GM18858 (cell line): ENCODE measurements at regions not wholly inside any gene's neighbourhood (a gene's known extent, or its start where the extent isn't known, plus 50 kb on each side); places are given as distances from the start of the nearest gene placed in this dataset.

Source experiments
- ATAC-seq: cut with Tn5 transposase; IDR thresholded peaks from one replicate; pipeline ENCODE4 v1.9.1; 2021; ENCODE audit not compliant: unreplicated experiment

GRCh38 chr5:38716516-38716915 lies 129.3 kb upstream of the OSMR start:
- no peak for ATAC-seq

GRCh38 chr5:38718771-38719391 lies 126.9 kb upstream of the OSMR start:
- ATAC-seq = no peak

GRCh38 chr5:38719403-38719802 lies 126.4 kb upstream of the OSMR start:
- ATAC-seq = no peak

- no peak for ATAC-seq
Measured at GRCh38 chr5:38719916-38720315, 125.9 kb upstream of the OSMR start.

- no peak for ATAC-seq
Measured at GRCh38 chr5:38720554-38721361, 125.1 kb upstream of the OSMR start.

- ATAC-seq = no peak
Measured at GRCh38 chr5:38722918-38723317, 122.9 kb upstream of the OSMR start.

GRCh38 chr5:38723426-38723825 lies 122.4 kb upstream of the OSMR start:
- ATAC-seq = no peak

GRCh38 chr5:38724301-38725030 lies 121.3 kb upstream of the OSMR start:
- no peak for ATAC-seq

- no peak for ATAC-seq
Measured at GRCh38 chr5:38725371-38725865, 120.4 kb upstream of the OSMR start.

- no peak for ATAC-seq
Measured at GRCh38 chr5:38726279-38726678, 119.5 kb upstream of the OSMR start.

GRCh38 chr5:38728029-38728428 lies 117.8 kb upstream of the OSMR start:
- no peak for ATAC-seq

GRCh38 chr5:38731461-38731860 lies 114.4 kb upstream of the OSMR start:
- ATAC-seq = no peak

GRCh38 chr5:38734353-38734752 lies 111.5 kb upstream of the OSMR start:
- no peak for ATAC-seq

GRCh38 chr5:38736089-38736488 lies 109.7 kb upstream of the OSMR start:
- ATAC-seq = no peak

GRCh38 chr5:38737976-38738375 lies 107.8 kb upstream of the OSMR start:
- no peak for ATAC-seq

- no peak for ATAC-seq
Measured at GRCh38 chr5:38739011-38739704, 106.7 kb upstream of the OSMR start.

GRCh38 chr5:38739705-38740045 lies 106.1 kb upstream of the OSMR start:
- no peak for ATAC-seq

- no peak for ATAC-seq
Measured at GRCh38 chr5:38742821-38743220, 103.0 kb upstream of the OSMR start.

GRCh38 chr5:38743562-38743961 lies 102.2 kb upstream of the OSMR start:
- no peak for ATAC-seq

GRCh38 chr5:38745836-38746732 lies 99.7 kb upstream of the OSMR start:
- no peak for ATAC-seq
